ENCODE measurements at regions not wholly inside any gene's neighbourhood (a gene's known extent, or its start where the extent isn't known, plus 50 kb on each side); places are given as distances from the start of the nearest gene placed in this dataset.
A peak's percentile ranks its signal among the peaks of the same experiment; 100 is the strongest.

- DNase-seq (peak; percentile 87), ATAC-seq (peak; percentile 67 to 70)
- intact Hi-C loops (cut with DNase I), result loop anchor here in 1 of 2 donors (5.0 kb wide), 1 partner anchor 451 kb away; the partner anchor contains the start of gene ZNF608
Measured at GRCh38 chr5:125198270-125198974, 452.0 kb upstream of the ZNF608 start.

DNA sequence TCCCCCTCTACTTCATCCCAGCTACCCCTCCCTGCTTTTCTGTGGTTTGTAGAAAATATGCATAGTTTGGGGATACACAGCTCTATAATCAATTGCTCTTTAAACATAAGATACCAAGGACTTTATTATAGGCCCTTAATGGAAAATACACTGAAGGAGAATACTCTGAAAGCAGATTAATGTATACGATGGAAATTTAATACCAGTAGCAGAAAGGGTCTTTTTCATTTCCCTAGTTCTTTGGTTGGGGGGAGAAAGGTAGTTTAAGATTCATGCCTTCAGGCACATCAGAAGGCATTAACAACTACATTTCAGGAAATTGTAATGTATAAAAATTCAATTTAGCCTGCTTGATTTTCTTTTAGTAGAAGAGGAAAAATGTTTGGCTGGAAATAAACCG, 452.9 kb upstream of the ZNF608 start:
- DNase-seq, result no peak
- ATAC-seq, result no peak
- intact Hi-C loops (cut with DNase I), result loop anchor here in 1 of 2 donors (5.0 kb wide), 1 partner anchor 452 kb away; the partner anchor contains the start of gene ZNF608

DNA sequence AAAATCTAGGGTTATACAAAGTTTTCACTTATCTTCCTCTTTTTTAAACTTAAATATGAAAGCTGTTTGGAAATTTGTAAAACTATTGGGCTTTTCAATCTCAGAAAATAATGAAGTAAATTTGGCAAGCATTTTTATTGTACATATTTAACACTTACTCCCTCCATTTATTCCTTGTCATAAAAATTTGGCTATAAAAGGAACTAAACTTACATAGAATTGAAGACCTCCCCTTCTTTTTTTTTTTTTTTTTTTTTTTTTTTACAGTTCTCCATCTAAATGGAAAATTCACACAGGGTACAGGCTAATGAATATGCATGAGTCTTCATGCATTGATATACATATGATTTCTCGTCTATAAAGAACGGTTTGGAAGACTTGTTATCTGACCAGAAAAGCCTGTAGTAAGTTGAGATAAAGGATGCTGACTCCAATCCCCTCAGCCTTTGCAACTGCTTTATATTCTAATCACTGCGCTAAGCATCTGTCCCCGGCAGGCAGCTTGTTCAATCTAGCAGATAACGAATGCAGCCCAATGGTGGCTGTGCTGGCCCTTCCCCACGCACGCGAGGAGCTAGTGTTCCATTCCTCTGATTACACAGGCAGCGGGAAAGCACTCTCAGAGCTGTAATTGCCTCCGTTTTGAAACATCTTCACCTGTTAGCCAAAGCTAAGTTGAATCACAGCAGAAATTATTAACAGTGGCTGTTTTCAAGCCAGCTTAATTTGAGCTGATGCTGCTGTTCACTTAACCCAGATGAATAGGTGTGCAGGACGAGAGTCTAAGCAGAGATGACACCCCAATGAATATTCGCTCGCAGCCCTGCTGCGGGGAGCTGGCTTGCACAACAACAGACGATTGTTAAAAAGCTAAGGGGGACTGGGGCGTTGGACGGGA, 453.8 kb upstream of the ZNF608 start:
- ATAC-seq, result peak; percentile 48 to 51
- intact Hi-C loops (cut with DNase I), result loop anchor here in 1 of 2 donors (5.0 kb wide), 1 partner anchor 453 kb away; the partner anchor contains the start of gene ZNF608
- peak; percentile 33 for DNase-seq

- no peak for DNase-seq
- intact Hi-C loops (cut with DNase I), result no loop called here
- no peak for ATAC-seq
Measured at GRCh38 chr5:125200866-125201373, 454.5 kb upstream of the ZNF608 start.

GRCh38 chr5:125201446-125202052, 455.1 kb upstream of the ZNF608 start:
- intact Hi-C loops (cut with DNase I), result no loop called here
- ATAC-seq (no peak), DNase-seq (no peak)

- intact Hi-C loops (cut with DNase I), result no loop called here
- no peak for ATAC-seq
- no peak for DNase-seq
Measured at GRCh38 chr5:125202353-125202752, 455.9 kb upstream of the ZNF608 start.

DNA sequence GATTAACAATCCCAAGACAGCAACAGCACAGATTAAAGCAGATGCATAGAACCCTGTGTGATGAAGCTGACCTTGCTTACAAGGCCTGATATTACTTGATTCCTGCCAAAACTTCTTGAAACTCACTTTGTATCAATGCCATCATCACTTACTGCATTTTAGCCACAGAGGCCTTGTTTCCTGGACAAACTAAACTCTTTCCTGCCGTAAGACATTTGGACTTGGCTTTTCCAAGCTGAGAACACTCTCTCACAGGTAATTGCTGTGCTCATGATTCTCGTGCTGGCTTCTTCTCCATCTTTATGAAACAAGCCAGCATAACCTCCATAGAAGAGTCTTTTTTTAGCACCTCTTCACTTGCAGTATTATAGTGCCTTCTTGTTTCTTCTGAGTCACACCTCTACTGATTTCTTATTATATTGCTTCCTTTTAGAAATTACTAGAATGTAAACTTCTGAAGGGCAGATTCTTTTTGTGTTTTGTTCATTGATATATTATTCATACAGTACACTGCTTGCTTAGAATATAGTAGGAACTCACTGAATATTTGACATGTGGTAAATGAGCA, 456.5 kb upstream of the ZNF608 start:
- intact Hi-C loops (cut with DNase I), result no loop called here
- ATAC-seq, result no peak
- DNase-seq, result no peak

DNA sequence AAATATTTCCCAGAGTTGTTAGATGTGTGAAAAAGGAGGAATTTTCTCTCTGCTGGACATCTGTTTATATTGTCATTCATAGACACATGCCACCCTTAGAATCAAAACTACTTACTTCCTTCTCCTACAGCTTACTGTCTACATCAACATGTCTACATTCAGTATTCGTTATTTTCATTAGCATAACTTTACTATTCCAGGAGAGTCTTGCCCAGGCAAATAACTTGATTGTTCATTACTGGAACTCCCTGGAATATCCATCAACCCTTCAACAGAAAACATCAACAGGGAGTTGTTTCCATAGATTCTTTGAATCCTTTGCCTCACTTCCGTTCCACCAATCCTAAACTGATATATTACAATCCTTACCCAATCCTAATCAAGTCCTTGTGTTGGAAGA, 457.5 kb upstream of the ZNF608 start:
- DNase-seq, result no peak
- intact Hi-C loops (cut with DNase I), result no loop called here
- no peak for ATAC-seq

DNA sequence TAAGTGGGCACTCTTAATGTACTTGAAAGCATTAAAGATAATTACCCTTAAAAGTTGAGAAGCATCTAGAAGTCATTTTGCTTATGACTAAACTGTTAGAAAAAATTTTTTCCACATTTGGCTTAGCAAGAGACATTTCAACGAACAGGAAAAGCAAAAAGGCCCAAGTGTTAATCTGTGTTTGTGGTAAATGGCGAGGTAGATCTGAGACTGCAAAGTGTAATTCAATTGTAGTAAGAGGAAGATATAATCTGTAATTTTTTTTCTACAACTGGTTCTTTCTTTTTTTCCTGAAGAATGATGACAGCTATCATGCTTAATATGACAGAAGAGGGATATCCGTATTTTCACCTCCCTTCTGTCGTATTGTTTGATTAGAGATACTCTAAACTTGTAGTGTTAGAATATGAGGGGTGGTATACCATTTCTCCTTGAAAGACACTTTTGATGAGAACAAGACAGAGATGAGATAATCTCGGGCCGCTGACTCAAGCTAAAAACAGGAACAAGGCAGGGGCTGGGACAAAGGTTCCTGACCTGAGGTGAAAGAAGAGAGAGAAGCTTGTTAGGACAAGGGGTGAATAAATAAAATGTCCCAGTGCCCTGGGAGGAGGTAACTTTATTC, 459.3 kb upstream of the ZNF608 start:
- intact Hi-C loops (cut with DNase I), result no loop called here
- no peak for DNase-seq
- ATAC-seq, result no peak

DNA sequence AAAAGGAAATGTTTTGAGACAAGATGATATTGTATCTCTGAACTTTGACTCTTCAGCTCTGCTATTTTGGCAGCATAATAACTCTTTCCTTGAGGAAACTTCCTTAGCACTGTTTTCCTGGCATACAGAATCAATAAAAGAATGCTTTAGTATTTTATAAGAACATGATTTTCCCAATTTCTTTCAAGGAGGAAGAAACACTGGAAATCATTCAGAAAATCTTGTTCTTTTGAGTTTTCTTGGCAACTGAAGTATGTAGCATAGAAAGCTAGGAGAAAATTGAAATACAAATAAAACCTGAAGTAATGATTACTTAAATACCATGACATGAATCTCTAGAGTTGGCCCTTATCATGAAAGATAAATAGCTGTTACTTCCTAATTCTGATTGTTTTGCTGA, 461.4 kb upstream of the ZNF608 start:
- intact Hi-C loops (cut with DNase I), result no loop called here
- no peak for DNase-seq
- ATAC-seq, result no peak

DNA sequence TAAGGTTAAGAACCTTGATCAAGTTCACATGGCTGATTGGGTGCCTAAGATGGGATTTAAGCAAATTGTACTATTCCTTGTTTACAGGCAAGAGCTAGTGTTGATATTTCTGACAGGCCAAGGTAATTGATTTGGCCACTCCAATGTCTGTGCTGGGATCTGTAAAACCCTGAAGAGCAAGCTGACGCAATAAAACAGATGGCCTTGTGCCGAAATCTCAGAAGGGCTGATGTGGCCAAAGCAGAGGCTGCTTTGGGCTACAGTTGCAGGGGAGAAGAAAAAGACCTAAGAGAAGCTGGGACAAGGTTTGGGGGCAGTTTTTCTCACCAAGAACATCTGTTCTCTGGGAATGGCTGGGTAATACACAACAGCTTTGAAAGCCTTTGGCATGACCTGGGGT, 463.2 kb upstream of the ZNF608 start:
- intact Hi-C loops (cut with DNase I), result no loop called here
- DNase-seq (no peak), ATAC-seq (peak in 1 of 2 donors; percentile 72)

DNA sequence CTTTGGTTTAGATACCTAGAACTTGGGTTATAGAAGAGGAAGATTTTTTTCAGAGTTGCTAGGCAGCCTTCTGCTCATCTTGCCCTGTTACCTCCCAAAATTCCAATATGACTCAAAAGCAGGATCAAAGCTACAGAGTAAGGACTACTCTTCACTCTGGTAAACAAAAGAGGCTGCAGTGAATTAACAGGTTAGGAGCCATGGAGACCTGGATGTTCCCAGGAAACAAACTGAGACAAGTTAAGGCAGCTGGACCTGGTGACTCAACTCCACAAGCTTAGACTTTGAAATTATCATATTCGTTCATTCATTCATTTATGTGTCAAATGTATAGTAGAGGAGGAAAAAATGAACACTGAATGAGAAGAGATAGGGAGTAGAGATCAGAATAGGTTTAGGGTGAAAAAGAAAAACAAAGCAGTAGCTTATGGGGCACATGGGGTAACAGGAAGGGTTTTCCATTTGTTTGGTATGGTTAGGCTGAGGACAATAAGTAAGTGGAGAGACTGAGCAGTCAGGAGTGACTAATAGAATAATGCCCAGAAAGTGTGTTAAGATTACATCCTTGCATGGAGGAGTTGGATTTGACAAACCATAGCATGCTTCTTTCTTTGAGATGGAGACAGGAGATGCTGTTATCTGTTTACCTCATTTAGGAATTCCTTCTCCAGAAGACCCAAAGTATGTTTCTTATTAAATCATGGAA, 464.0 kb upstream of the ZNF608 start:
- DNase-seq (no peak), ATAC-seq (no peak)
- intact Hi-C loops (cut with DNase I), result no loop called here

- DNase-seq, result no peak
- ATAC-seq, result no peak
- intact Hi-C loops (cut with DNase I), result no loop called here
Measured at GRCh38 chr5:125214080-125214479, 467.6 kb upstream of the ZNF608 start.

GRCh38 chr5:125215593-125215992, 469.2 kb upstream of the ZNF608 start:
- intact Hi-C loops (cut with DNase I), result no loop called here
- DNase-seq, result no peak
- no peak for ATAC-seq

DNA sequence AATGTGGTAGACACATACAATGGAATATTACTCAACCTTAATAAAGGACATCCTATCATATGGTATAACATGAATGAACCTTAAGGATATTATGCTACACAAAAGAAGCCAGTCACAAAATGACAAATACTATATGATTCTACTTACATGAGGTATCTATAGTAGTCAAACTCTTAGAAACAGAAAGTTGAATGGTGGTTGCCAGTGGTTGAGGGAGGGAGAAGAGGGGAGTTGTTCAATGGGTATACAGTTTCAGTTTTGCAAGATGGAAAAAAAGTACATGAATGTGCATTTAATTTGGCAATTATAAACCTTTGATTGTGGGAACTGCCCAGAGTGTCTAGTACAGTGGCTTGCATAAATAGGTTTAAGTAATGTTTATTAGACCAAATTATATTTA, 473.3 kb upstream of the ZNF608 start:
- no peak for ATAC-seq
- intact Hi-C loops (cut with DNase I), result no loop called here
- no peak for DNase-seq

DNA sequence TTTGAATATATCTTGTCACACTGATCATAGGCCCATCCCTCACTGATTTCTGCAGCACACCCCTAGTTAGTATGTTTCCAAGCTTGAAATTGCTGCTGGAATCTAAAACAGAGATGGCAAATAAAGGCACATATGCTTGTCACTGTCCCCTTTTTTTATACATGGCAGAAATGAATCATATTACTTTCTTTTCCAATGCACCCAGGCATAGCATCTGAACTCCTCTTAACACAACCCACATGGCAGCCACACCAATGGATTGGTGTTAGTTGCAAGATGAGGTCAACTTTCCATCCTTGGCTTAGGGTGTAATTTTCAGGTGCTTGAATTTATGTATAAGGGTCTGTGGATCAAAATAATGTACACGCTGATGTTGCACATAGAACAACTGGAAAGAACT, 473.8 kb upstream of the ZNF608 start:
- no peak for DNase-seq
- no peak for ATAC-seq
- intact Hi-C loops (cut with DNase I), result no loop called here

DNA sequence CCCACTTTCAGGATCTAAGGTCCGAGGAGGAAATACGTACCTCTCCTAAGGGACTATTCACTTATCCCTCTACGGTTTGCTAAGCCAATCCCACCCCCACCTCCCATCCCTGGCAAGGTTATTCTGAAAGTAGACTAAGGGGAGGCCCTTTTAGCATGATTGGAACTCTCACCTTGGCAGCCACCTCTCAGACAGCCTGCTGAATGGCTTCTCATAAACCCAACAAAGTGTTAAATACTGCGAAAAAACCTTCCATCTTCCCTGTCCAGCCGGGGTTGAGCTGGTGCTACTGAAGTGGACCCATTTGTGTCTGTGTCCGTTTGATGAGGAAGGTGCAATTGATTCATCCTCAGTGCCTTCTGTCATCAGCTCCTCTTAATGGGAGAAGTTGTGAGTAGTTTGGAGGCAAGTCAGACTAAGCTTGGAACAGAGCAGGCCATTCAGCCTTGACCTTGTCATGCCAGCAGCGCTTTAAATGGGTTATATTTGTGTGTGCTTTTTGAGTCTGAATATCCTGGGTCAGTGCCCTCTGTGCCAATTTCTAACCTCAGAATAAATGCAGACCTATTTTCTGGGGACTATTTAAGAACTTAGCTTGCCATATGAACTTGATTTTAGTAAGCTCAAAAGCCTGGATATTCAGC, 476.3 kb upstream of the ZNF608 start:
- ATAC-seq (peak; percentile 79 to 85), DNase-seq (no peak)
- intact Hi-C loops (cut with DNase I), result no loop called here

DNA sequence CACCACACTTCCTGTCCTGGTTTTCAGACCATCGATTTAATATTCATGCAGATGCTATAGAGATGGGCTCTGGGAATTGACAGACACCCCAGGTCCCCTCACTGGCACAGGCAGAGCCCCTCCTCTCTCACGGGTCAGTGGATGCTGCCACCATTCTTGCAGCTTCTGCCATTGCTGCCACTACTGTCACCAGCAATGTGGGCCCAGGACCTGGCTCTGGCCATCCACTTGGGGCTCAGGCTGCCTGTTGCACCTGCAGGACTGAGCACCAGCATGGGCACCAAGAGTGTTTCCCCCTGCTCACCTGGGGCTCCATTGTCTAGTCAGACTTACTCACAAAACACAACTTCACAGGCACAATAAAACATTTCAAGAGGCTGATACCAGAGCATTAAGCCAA, 479.0 kb upstream of the ZNF608 start:
- DNase-seq, result no peak
- intact Hi-C loops (cut with DNase I), result no loop called here
- ATAC-seq, result no peak

Data from left cardiac atrium (tissue), 4 donors.